Calu3 (cell line): ENCODE measurements at regions not wholly inside any gene's neighbourhood (a gene's known extent, or its start where the extent isn't known, plus 50 kb on each side); places are given as distances from the start of the nearest gene placed in this dataset.

Experiments used
- BruUV-seq: library from RNA; stranded (reverse); fragments of 400-500 nt; replicated peaks from 2 replicates; lab custom pipeline; 2021; lab: Mats Ljungman, UMichigan
- CTCF ChIA-PET: fragments of 300-600 bp; sonication (Branson Sonifier 250); formaldehyde crosslinking; loops from one replicate; lab custom pipeline; 2022; ENCODE audit warnings: antibody characterized with exemption; lab: Charles Lee
- DNase-seq: peaks from one replicate; pipeline ENCODE4 v3.0.0; 2022
- H3K27ac Mint-ChIP-seq: one replicate; pipeline ENCODE4 v1.8.0; 2022; ENCODE audit warnings: mixed read lengths; ENCODE audit not compliant: unreplicated experiment
- H3K27me3 Mint-ChIP-seq: one replicate; pipeline ENCODE4 v1.8.0; 2022; ENCODE audit warnings: mixed read lengths; ENCODE audit not compliant: unreplicated experiment
- H3K36me3 Mint-ChIP-seq: one replicate; pipeline ENCODE4 v1.8.0; 2022; ENCODE audit warnings: mild to moderate bottlenecking, moderate library complexity, mixed read lengths; ENCODE audit not compliant: insufficient read depth, unreplicated experiment
- H3K4me1 Mint-ChIP-seq: one replicate; pipeline ENCODE4 v1.8.0; 2022; ENCODE audit warnings: mild to moderate bottlenecking, low read depth, mixed read lengths; ENCODE audit not compliant: unreplicated experiment
- H3K4me3 Mint-ChIP-seq: one replicate; pipeline ENCODE4 v1.8.0; 2022; ENCODE audit warnings: mild to moderate bottlenecking, low read depth, moderate library complexity, mixed read lengths; ENCODE audit not compliant: unreplicated experiment
- H3K9me3 Mint-ChIP-seq: one replicate; pipeline ENCODE4 v1.8.0; 2022; ENCODE audit warnings: low read depth, mixed read lengths; ENCODE audit not compliant: unreplicated experiment
- CTCF ChIP-seq: fragments of 200-600 bp; IDR thresholded peaks from one replicate; pipeline ENCODE4 v1.8.0; 2022; ENCODE audit warnings: antibody characterized with exemption; ENCODE audit not compliant: unreplicated experiment
- intact Hi-C: fragments of 100-400 bp; cut with micrococcal nuclease; formaldehyde crosslinking; loops from one replicate; pipeline ENCODE4 v1.10.0; 2022; ENCODE audit not compliant: unreplicated experiment

- Mint-ChIP-seq H3K36me3 (no peaks in the 10 kb centered on the region), H3K27ac (no peak overlapping the region), H3K9me3 (peaks cover 9% of the 10 kb centered on the region), H3K4me3 (no peak overlapping the region), H3K27me3 (no peaks in the 10 kb centered on the region), H3K4me1 (no peaks in the 10 kb centered on the region)
- CTCF ChIA-PET, result no interaction called here
- no peak for DNase-seq
- TF ChIP-seq CTCF, result no peak
- intact Hi-C loops, result no loop called here
- no TSS peak for BruUV-seq
Observed at GRCh38 chr5:158635565-158635964, 464.2 kb downstream of the EBF1 start.

- intact Hi-C loops, result no loop called here
- DNase-seq, result no peak
Observed at GRCh38 chr5:158634714-158635113, 465.0 kb downstream of the EBF1 start.

GRCh38 chr5:158629591-158630312 lies 470.0 kb downstream of the EBF1 start:
- DNase-seq, result no peak
- Mint-ChIP-seq H3K4me3 (no peak overlapping the region), H3K27me3 (no peaks in the 10 kb centered on the region), H3K9me3 (peaks cover 15% of the 10 kb centered on the region), H3K36me3 (no peaks in the 10 kb centered on the region), H3K4me1 (no peaks in the 10 kb centered on the region), H3K27ac (no peak overlapping the region)
- CTCF ChIA-PET, result no interaction called here
- TF ChIP-seq CTCF, result no peak
- intact Hi-C loops, result no loop called here
- no TSS peak for BruUV-seq

More at GRCh38 chr5:158634714-158635113, 465.0 kb downstream of the EBF1 start:
- no peaks in the 10 kb centered on the region for H3K4me1 Mint-ChIP-seq
- H3K27ac Mint-ChIP-seq, result no peak overlapping the region
- CTCF ChIA-PET, result no interaction called here
- no TSS peak for BruUV-seq
- no peaks in the 10 kb centered on the region for H3K36me3 Mint-ChIP-seq
- no peaks in the 10 kb centered on the region for H3K27me3 Mint-ChIP-seq
- H3K4me3 Mint-ChIP-seq, result no peak overlapping the region
- TF ChIP-seq CTCF, result no peak
- peaks cover 9% of the 10 kb centered on the region for H3K9me3 Mint-ChIP-seq

GRCh38 chr5:158626718-158627117 lies 473.0 kb downstream of the EBF1 start:
- no peak overlapping the region for H3K4me3 Mint-ChIP-seq
- no TSS peak for BruUV-seq
- H3K27ac Mint-ChIP-seq, result no peak overlapping the region
- no peaks in the 10 kb centered on the region for H3K27me3 Mint-ChIP-seq
- no peaks in the 10 kb centered on the region for H3K36me3 Mint-ChIP-seq
- intact Hi-C loops, result no loop called here
- H3K4me1 Mint-ChIP-seq, result no peaks in the 10 kb centered on the region
- DNase-seq, result no peak
- TF ChIP-seq CTCF, result no peak
- H3K9me3 Mint-ChIP-seq, result peaks cover 15% of the 10 kb centered on the region
- CTCF ChIA-PET, result no interaction called here
